Osteoblast (primary cell): ENCODE measurements at regions not wholly inside any gene's neighbourhood (a gene's known extent, or its start where the extent isn't known, plus 50 kb on each side); places are given as distances from the start of the nearest gene placed in this dataset.

Source experiments
- DNase-seq: peaks from one replicate; pipeline ENCODE4 v3.0.0; 2011; ENCODE audit warnings: low spot score, mixed read lengths; ENCODE audit not compliant: insufficient read length; ENCODE audit errors: missing footprints
- H2AFZ ChIP-seq: 2 replicates; pipeline ENCODE4 v1.6.0; 2011; ENCODE audit warnings: mild to moderate bottlenecking, low read length
- H3K27ac ChIP-seq: 2 replicates; pipeline ENCODE4 v1.5.1; 2011; ENCODE audit warnings: mild to moderate bottlenecking, low read depth, low read length, moderate library complexity
- H3K27me3 ChIP-seq: 2 replicates; pipeline ENCODE4 v1.6.0; 2012; ENCODE audit warnings: mild to moderate bottlenecking, control low read depth, inconsistent platforms, low read length, moderate library complexity; ENCODE audit not compliant: insufficient read depth
- H3K36me3 ChIP-seq: 2 replicates; pipeline ENCODE4 v1.5.1; 2011; ENCODE audit warnings: mild to moderate bottlenecking, low read length, control low read depth, moderate library complexity; ENCODE audit not compliant: insufficient read depth
- H3K4me1 ChIP-seq: 2 replicates; pipeline ENCODE4 v1.5.1; 2011; ENCODE audit warnings: mild to moderate bottlenecking, low read length, control low read depth, moderate library complexity; ENCODE audit not compliant: insufficient read depth
- H3K4me2 ChIP-seq: 2 replicates; pipeline ENCODE4 v1.6.0; 2011; ENCODE audit warnings: mild to moderate bottlenecking, low read length; ENCODE audit not compliant: insufficient read depth
- H3K4me3 ChIP-seq: fragments of 200-600 bp; sonication (generic); 3 replicates; pipeline ENCODE4 v1.5.1; 2012; ENCODE audit warnings: mild to moderate bottlenecking, low read length, inconsistent platforms; ENCODE audit not compliant: insufficient read depth
- H3K79me2 ChIP-seq: 2 replicates; pipeline ENCODE4 v1.6.0; 2012; ENCODE audit warnings: mild to moderate bottlenecking, low read length, control low read depth, inconsistent platforms; ENCODE audit not compliant: insufficient read depth
- H3K9me3 ChIP-seq: 2 replicates; pipeline ENCODE4 v1.5.1; 2011; ENCODE audit warnings: low read depth, low read length, control low read depth
- H4K20me1 ChIP-seq: 2 replicates; pipeline ENCODE4 v1.6.0; 2012; ENCODE audit warnings: mild to moderate bottlenecking, low read length, control low read depth; ENCODE audit not compliant: insufficient read depth
- TF ChIP-seq, protein P1 (sequence below): IDR thresholded peaks from 2 replicates; pipeline ENCODE4 v1.5.1; 2011; ENCODE audit warnings: mild to moderate bottlenecking, low read depth, low read length, moderate library complexity; ENCODE audit errors: extremely low read depth

DNA sequence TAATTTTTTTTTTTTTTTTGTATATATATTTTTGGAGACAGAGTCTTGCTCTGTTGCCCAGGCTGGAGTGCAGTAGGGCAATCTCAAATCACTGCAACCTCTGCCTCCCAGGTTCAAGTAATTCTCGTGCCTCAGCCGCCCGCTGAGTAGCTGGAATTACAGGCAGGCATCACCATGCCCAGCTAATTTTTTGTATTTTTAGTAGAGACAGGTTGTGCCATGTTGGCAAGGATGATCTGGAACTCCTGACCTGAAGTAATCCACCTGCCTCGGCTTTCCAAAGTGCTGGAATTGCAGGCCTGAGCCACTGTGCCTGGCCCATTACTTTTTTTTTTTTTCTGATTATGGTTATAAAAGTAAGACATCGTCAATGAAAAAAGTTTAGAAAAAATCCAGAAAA is 84.0 kb upstream of the LMNB1 start:
- no peaks in the 10 kb centered on the region for H3K4me1 ChIP-seq
- no peak overlapping the region for H2AFZ ChIP-seq
- H3K9me3 ChIP-seq = no peaks in the 10 kb centered on the region
- no peak overlapping the region for H3K4me2 ChIP-seq
- no peaks in the 10 kb centered on the region for H3K27me3 ChIP-seq
- no peak overlapping the region for H3K4me3 ChIP-seq
- TF ChIP-seq, protein P1, sequence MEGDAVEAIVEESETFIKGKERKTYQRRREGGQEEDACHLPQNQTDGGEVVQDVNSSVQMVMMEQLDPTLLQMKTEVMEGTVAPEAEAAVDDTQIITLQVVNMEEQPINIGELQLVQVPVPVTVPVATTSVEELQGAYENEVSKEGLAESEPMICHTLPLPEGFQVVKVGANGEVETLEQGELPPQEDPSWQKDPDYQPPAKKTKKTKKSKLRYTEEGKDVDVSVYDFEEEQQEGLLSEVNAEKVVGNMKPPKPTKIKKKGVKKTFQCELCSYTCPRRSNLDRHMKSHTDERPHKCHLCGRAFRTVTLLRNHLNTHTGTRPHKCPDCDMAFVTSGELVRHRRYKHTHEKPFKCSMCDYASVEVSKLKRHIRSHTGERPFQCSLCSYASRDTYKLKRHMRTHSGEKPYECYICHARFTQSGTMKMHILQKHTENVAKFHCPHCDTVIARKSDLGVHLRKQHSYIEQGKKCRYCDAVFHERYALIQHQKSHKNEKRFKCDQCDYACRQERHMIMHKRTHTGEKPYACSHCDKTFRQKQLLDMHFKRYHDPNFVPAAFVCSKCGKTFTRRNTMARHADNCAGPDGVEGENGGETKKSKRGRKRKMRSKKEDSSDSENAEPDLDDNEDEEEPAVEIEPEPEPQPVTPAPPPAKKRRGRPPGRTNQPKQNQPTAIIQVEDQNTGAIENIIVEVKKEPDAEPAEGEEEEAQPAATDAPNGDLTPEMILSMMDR = no peak
- no peaks in the 10 kb centered on the region for H4K20me1 ChIP-seq
- H3K36me3 ChIP-seq = no peaks in the 10 kb centered on the region
- no peaks in the 10 kb centered on the region for H3K79me2 ChIP-seq
- no peak for DNase-seq
- no peak overlapping the region for H3K27ac ChIP-seq

DNA sequence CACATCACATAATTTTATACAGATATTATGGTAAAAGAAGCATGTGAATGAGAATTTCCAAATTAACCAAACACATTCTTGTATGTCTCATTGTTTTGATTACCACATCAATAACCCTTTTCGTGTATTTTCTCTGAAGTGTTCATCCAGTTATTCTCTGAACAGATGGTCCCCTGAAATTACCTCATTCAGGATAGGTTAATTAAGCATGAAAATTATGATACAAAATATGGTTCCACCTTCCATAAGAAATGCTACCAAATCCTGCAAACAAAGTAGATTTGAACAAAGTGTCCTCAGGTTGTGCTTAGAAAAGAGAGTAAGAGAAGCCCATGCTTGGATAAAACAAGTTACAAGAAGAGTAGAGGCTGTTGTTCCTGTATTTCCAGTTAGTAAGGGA is 83.1 kb upstream of the LMNB1 start:
- Histone ChIP-seq H3K27me3 (no peaks in the 10 kb centered on the region), H3K4me3 (no peak overlapping the region), H3K36me3 (no peaks in the 10 kb centered on the region), H3K9me3 (no peaks in the 10 kb centered on the region), H4K20me1 (no peaks in the 10 kb centered on the region), H3K27ac (no peak overlapping the region), H3K4me1 (no peaks in the 10 kb centered on the region), H3K79me2 (no peaks in the 10 kb centered on the region), H2AFZ (no peak overlapping the region), H3K4me2 (no peak overlapping the region)
- TF ChIP-seq, protein P1 = no peak
- peak; percentile 29 for DNase-seq

DNA sequence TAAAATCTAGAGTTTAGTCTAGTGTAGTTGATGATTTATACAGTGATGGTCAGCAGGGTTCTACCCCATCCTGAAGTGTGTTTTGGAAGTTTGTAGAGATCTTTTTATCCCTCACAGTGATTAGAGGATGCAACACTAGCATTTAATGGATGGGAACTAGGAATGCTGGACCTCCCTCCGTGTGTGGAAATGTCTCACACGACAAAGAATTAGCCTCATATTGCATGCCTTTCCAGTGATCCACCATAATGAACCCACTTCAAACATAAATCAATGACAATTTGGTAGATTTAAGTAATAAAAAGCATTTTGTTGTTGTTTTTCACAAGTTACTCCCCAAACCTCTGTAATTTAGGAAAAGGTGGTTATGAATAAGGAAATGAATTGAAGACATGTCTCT is 82.5 kb upstream of the LMNB1 start:
- no peaks in the 10 kb centered on the region for H3K27me3 ChIP-seq
- H3K9me3 ChIP-seq = no peaks in the 10 kb centered on the region
- no peaks in the 10 kb centered on the region for H3K79me2 ChIP-seq
- H3K4me1 ChIP-seq = no peaks in the 10 kb centered on the region
- peak; percentile 31 for DNase-seq
- TF ChIP-seq, protein P1 = no peak
- H3K4me2 ChIP-seq = no peak overlapping the region
- no peaks in the 10 kb centered on the region for H3K36me3 ChIP-seq
- H3K27ac ChIP-seq = no peak overlapping the region
- no peaks in the 10 kb centered on the region for H4K20me1 ChIP-seq
- no peak overlapping the region for H2AFZ ChIP-seq
- H3K4me3 ChIP-seq = no peak overlapping the region

DNA sequence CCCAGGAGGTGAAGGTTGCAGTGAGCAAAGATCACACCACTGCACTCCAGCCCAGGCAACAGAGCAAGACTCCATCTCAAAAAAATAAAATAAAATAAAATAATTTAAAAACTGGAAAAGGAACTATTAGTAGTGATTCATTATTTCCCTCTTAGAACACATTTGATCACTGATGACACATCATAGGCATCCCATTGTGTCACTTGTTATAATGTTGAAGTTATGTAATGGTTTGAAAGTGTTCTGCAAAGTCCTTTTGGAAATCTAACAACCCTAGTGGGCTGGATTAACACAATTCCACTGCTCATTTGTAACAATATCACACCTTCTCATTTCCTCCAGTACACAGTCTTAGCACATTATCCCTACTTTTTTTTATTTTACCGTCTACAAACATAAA is 81.8 kb upstream of the LMNB1 start:
- Histone ChIP-seq H3K27me3 (no peaks in the 10 kb centered on the region), H3K9me3 (no peaks in the 10 kb centered on the region), H3K4me1 (no peaks in the 10 kb centered on the region), H3K36me3 (no peaks in the 10 kb centered on the region), H3K27ac (no peak overlapping the region), H2AFZ (no peak overlapping the region), H3K79me2 (no peaks in the 10 kb centered on the region), H3K4me2 (no peak overlapping the region), H3K4me3 (no peak overlapping the region), H4K20me1 (no peaks in the 10 kb centered on the region)
- TF ChIP-seq, protein P1 = no peak
- no peak for DNase-seq
